OCI-LY3 (cell line): ENCODE measurements at regions not wholly inside any gene's neighbourhood (a gene's known extent, or its start where the extent isn't known, plus 50 kb on each side); places are given as distances from the start of the nearest gene placed in this dataset.

Experiments
- H2AFZ ChIP-seq: fragments of 200-600, 300-600 bp; shearing (Covaris generic); 2 replicates; pipeline ENCODE4 v1.6.0; 2014; ENCODE audit warnings: antibody characterized with exemption, low read depth, low read length
- H3K27ac ChIP-seq: fragments of 200-600, 300-600 bp; sonication (generic); 2 replicates; pipeline ENCODE4 v1.5.1; 2014; ENCODE audit warnings: mild to moderate bottlenecking, low read length, moderate library complexity, mixed read lengths
- H3K27me3 ChIP-seq: fragments of 200-600, 300-600 bp; sonication (generic); 2 replicates; pipeline ENCODE4 v1.6.1; 2014; ENCODE audit warnings: low read depth, low read length, mixed read lengths
- H3K36me3 ChIP-seq: fragments of 200-600, 300-600 bp; sonication (generic); replicated peaks from 2 replicates; pipeline ENCODE3; 2014; ENCODE audit warnings: low read depth, low read length, mixed read lengths
- H3K4me1 ChIP-seq: fragments of 300-600, 200-600 bp; sonication (generic); 2 replicates; pipeline ENCODE4 v1.6.1; 2014; ENCODE audit warnings: low read length, mixed read lengths
- H3K4me2 ChIP-seq: fragments of 200-600, 300-600 bp; sonication (generic); 2 replicates; pipeline ENCODE4 v1.6.1; 2014; ENCODE audit warnings: low read length, mixed read lengths
- H3K4me3 ChIP-seq: fragments of 300-600, 200-600 bp; sonication (generic); 2 replicates; pipeline ENCODE4 v1.5.1; 2014; ENCODE audit warnings: antibody characterized with exemption, mild to moderate bottlenecking, low read length, moderate library complexity
- H3K79me2 ChIP-seq: fragments of 300-600, 200-600 bp; shearing (Covaris generic); 2 replicates; pipeline ENCODE4 v1.6.1; 2014; ENCODE audit warnings: mild to moderate bottlenecking, low read length, mixed read lengths
- H3K9ac ChIP-seq: fragments of 300-600, 200-600 bp; shearing (Covaris generic); 2 replicates; pipeline ENCODE4 v1.6.0; 2014; ENCODE audit warnings: mild to moderate bottlenecking, low read length, moderate library complexity
- H3K9me3 ChIP-seq: fragments of 200-600, 300-600 bp; shearing (Covaris generic); 2 replicates; pipeline ENCODE4 v1.6.1; 2014; ENCODE audit warnings: low read length, mixed read lengths; ENCODE audit not compliant: insufficient read depth
- H4K20me1 ChIP-seq: fragments of 200-600, 300-600 bp; sonication (generic); 2 replicates; pipeline ENCODE4 v1.6.1; 2016; ENCODE audit warnings: low read length, mixed read lengths; ENCODE audit not compliant: insufficient read depth
- CTCF ChIP-seq: fragments of 200-600, 300-600 bp; sonication (generic); IDR thresholded peaks from 2 replicates; pipeline ENCODE4 v1.5.1; 2014; ENCODE audit warnings: antibody characterized with exemption, low read length, low read depth
- EZH2phosphoT487 ChIP-seq: fragments of 200-600 bp; shearing (Covaris generic); IDR thresholded peaks from 2 replicates; pipeline ENCODE4 v1.6.1; 2018; ENCODE audit warnings: antibody characterized with exemption, mixed run types, low read depth

- no peak for TF ChIP-seq CTCF
- no peak for TF ChIP-seq EZH2phosphoT487
- no peaks in the 10 kb centered on the region for H3K79me2 ChIP-seq
- no peak overlapping the region for H3K4me3 ChIP-seq
- H3K4me1 ChIP-seq, result no peaks in the 10 kb centered on the region
- no peak overlapping the region for H2AFZ ChIP-seq
- no peaks in the 10 kb centered on the region for H4K20me1 ChIP-seq
- H3K9me3 ChIP-seq, result no peaks in the 10 kb centered on the region
- H3K27ac ChIP-seq, result no peak overlapping the region
- H3K4me2 ChIP-seq, result no peak overlapping the region
- H3K27me3 ChIP-seq, result no peaks in the 10 kb centered on the region
- H3K9ac ChIP-seq, result no peak overlapping the region
- no peaks in the 10 kb centered on the region for H3K36me3 ChIP-seq
Observed at GRCh38 chr16:64780445-64780844, 341.4 kb downstream of the CDH11 start.

GRCh38 chr16:64778777-64779176, 343.1 kb downstream of the CDH11 start:
- H3K9me3 ChIP-seq, result no peaks in the 10 kb centered on the region
- no peaks in the 10 kb centered on the region for H4K20me1 ChIP-seq
- TF ChIP-seq EZH2phosphoT487, result no peak
- no peak for TF ChIP-seq CTCF

GRCh38 chr16:64773638-64774037, 348.2 kb downstream of the CDH11 start:
- Histone ChIP-seq H3K9ac (no peak overlapping the region), H3K4me2 (no peak overlapping the region), H3K9me3 (no peaks in the 10 kb centered on the region), H3K27ac (no peak overlapping the region), H3K4me1 (no peaks in the 10 kb centered on the region), H3K79me2 (no peaks in the 10 kb centered on the region), H3K36me3 (no peaks in the 10 kb centered on the region), H4K20me1 (no peaks in the 10 kb centered on the region), H2AFZ (no peak overlapping the region), H3K27me3 (no peaks in the 10 kb centered on the region), H3K4me3 (no peak overlapping the region)
- no peak for TF ChIP-seq CTCF
- no peak for TF ChIP-seq EZH2phosphoT487

More at GRCh38 chr16:64778777-64779176, 343.1 kb downstream of the CDH11 start:
- no peak overlapping the region for H3K4me3 ChIP-seq
- H3K27me3 ChIP-seq, result no peaks in the 10 kb centered on the region
- no peaks in the 10 kb centered on the region for H3K79me2 ChIP-seq
- H3K4me2 ChIP-seq, result no peak overlapping the region
- no peak overlapping the region for H3K9ac ChIP-seq
- no peaks in the 10 kb centered on the region for H3K4me1 ChIP-seq
- H3K36me3 ChIP-seq, result no peaks in the 10 kb centered on the region
- no peak overlapping the region for H3K27ac ChIP-seq
- no peak overlapping the region for H2AFZ ChIP-seq

DNA sequence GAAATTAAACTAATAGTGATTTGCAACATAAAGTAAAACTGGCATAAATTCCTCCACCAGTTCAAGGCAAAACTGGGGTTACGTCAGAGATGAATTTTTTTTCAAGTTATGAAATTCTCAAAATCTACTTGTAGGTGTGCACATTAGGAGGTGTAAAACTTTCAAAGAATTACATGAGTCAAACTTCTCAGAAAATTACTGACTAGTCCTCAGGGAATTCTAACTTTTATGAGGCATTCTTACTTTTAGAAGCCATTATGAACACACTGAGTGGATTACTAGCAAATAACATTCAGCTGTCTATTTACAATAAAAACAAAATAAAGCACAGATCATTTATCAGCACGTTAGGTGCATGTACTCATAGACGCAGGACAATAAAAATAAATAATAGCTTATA, 348.7 kb downstream of the CDH11 start:
- Histone ChIP-seq H3K27ac (no peak overlapping the region), H3K9ac (no peak overlapping the region), H3K4me1 (no peaks in the 10 kb centered on the region), H4K20me1 (no peaks in the 10 kb centered on the region), H3K79me2 (no peaks in the 10 kb centered on the region), H3K27me3 (no peaks in the 10 kb centered on the region), H3K4me2 (no peak overlapping the region), H3K9me3 (no peaks in the 10 kb centered on the region), H2AFZ (no peak overlapping the region), H3K4me3 (no peak overlapping the region), H3K36me3 (no peaks in the 10 kb centered on the region)
- TF ChIP-seq CTCF, result no peak
- TF ChIP-seq EZH2phosphoT487, result no peak
